MM.1S (cell line): ENCODE measurements at regions not wholly inside any gene's neighbourhood (a gene's known extent, or its start where the extent isn't known, plus 50 kb on each side); places are given as distances from the start of the nearest gene placed in this dataset.

Experiments used
- EZH2phosphoT487 ChIP-seq: fragments of 300-600 bp; sonication (generic); IDR thresholded peaks from 2 replicates; pipeline ENCODE4 v1.6.1; 2018; ENCODE audit warnings: antibody characterized with exemption, low read length
- TF ChIP-seq, protein P1 (sequence below): fragments of 300-600 bp; sonication (generic); IDR thresholded peaks from 2 replicates; pipeline ENCODE4 v1.5.1; 2016; ENCODE audit warnings: antibody characterized with exemption, low read length, mixed read lengths

DNA sequence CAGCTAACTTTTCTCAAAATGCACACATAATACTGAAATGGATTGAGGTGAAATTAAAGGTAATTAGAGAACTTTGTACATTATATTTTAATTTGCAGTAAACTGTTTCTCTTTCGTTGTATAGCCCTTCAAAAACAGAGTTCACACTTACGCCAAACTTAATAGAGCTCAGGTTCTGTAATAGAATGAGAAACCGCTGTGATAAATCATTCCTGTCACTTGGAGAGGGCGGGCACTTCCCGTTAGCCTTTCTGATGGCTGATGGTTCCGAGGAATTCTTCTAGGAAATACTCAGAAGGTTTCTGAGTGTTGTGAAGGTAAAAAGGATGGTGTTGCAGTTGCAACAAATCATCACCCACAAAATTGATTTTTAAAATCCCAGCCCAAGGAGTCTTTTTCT, 155.8 kb upstream of the ALKAL2 start:
- TF ChIP-seq, protein P1, sequence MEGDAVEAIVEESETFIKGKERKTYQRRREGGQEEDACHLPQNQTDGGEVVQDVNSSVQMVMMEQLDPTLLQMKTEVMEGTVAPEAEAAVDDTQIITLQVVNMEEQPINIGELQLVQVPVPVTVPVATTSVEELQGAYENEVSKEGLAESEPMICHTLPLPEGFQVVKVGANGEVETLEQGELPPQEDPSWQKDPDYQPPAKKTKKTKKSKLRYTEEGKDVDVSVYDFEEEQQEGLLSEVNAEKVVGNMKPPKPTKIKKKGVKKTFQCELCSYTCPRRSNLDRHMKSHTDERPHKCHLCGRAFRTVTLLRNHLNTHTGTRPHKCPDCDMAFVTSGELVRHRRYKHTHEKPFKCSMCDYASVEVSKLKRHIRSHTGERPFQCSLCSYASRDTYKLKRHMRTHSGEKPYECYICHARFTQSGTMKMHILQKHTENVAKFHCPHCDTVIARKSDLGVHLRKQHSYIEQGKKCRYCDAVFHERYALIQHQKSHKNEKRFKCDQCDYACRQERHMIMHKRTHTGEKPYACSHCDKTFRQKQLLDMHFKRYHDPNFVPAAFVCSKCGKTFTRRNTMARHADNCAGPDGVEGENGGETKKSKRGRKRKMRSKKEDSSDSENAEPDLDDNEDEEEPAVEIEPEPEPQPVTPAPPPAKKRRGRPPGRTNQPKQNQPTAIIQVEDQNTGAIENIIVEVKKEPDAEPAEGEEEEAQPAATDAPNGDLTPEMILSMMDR = no peak
- no peak for TF ChIP-seq EZH2phosphoT487
